DOHH2 (cell line): ENCODE measurements at regions not wholly inside any gene's neighbourhood (a gene's known extent, or its start where the extent isn't known, plus 50 kb on each side); places are given as distances from the start of the nearest gene placed in this dataset.

Experiments
- H3F3A ChIP-seq: fragments of 200-600 bp; sonication (generic), shearing (Covaris generic); 2 replicates; pipeline ENCODE4 v1.6.0; 2016; ENCODE audit warnings: antibody characterized with exemption, mild to moderate bottlenecking; ENCODE audit not compliant: control insufficient read depth, insufficient read depth
- H3K27ac ChIP-seq: fragments of 200-600 bp; sonication (generic); 2 replicates; pipeline ENCODE4 v1.5.1; 2014; ENCODE audit warnings: low read depth, mild to moderate bottlenecking, low read length, moderate library complexity
- H3K27me3 ChIP-seq: fragments of 200-600 bp; sonication (generic); 2 replicates; pipeline ENCODE4 v1.6.1; 2014; ENCODE audit warnings: mild to moderate bottlenecking, low read length, mixed read lengths; ENCODE audit not compliant: control insufficient read depth
- H3K36me3 ChIP-seq: fragments of 200-600 bp; sonication (generic); 2 replicates; pipeline ENCODE4 v1.6.1; 2014; ENCODE audit warnings: mild to moderate bottlenecking, low read length, moderate library complexity, mixed read lengths; ENCODE audit not compliant: control insufficient read depth
- H3K4me1 ChIP-seq: fragments of 200-600 bp; sonication (generic); 2 replicates; pipeline ENCODE4 v1.6.1; 2014; ENCODE audit warnings: mild to moderate bottlenecking, low read length, mixed read lengths; ENCODE audit not compliant: control insufficient read depth
- H3K4me2 ChIP-seq: fragments of 200-600 bp; sonication (generic); 2 replicates; pipeline ENCODE4 v1.6.0; 2014; ENCODE audit warnings: mild to moderate bottlenecking, low read length, moderate library complexity
- H3K4me3 ChIP-seq: fragments of 200-600 bp; sonication (generic); 2 replicates; pipeline ENCODE4 v1.5.1; 2014; ENCODE audit warnings: mild to moderate bottlenecking, low read length, mixed read lengths
- H3K79me2 ChIP-seq: fragments of 200-600 bp; sonication (generic); 2 replicates; pipeline ENCODE4 v1.6.1; 2014; ENCODE audit warnings: mild to moderate bottlenecking, low read length, mixed read lengths; ENCODE audit not compliant: control insufficient read depth
- H3K9me2 ChIP-seq: fragments of 200-600 bp; sonication (generic); replicated peaks from 2 replicates; pipeline ENCODE4 v1.6.1; 2014; ENCODE audit warnings: mild to moderate bottlenecking, low read length, mixed read lengths; ENCODE audit not compliant: control insufficient read depth
- H3K9me3 ChIP-seq: fragments of 200-600 bp; sonication (generic); 2 replicates; pipeline ENCODE4 v1.6.1; 2014; ENCODE audit warnings: antibody characterized with exemption, low read length, mixed read lengths; ENCODE audit not compliant: control insufficient read depth, insufficient read depth
- H4K20me1 ChIP-seq: fragments of 200-600 bp; sonication (generic); 2 replicates; pipeline ENCODE4 v1.6.0; 2014; ENCODE audit warnings: low read depth, mild to moderate bottlenecking, antibody characterized with exemption, low read length, moderate library complexity; ENCODE audit not compliant: control insufficient read depth, insufficient read depth
- CTCF ChIP-seq: fragments of 200-600 bp; sonication (generic); IDR thresholded peaks from one replicate; pipeline ENCODE4 v1.5.1; 2014; ENCODE audit warnings: antibody characterized with exemption, mild to moderate bottlenecking, low read depth, low read length; ENCODE audit not compliant: poor library complexity, severe bottlenecking
- EZH2phosphoT487 ChIP-seq: fragments of 200-600 bp; sonication (generic); IDR thresholded peaks from 2 replicates; pipeline ENCODE4 v1.6.1; 2017; ENCODE audit warnings: borderline replicate concordance, mild to moderate bottlenecking, antibody characterized with exemption, low read length, moderate library complexity, mixed read lengths

- Histone ChIP-seq H3K36me3 (no peaks in the 10 kb centered on the region), H3K9me2 (no peaks in the 10 kb centered on the region), H3K27me3 (no peaks in the 10 kb centered on the region), H4K20me1 (no peaks in the 10 kb centered on the region), H3K4me3 (no peak overlapping the region), H3F3A (no peaks in the 10 kb centered on the region), H3K79me2 (no peaks in the 10 kb centered on the region), H3K4me2 (no peak overlapping the region), H3K9me3 (no peaks in the 10 kb centered on the region), H3K27ac (no peak overlapping the region), H3K4me1 (no peaks in the 10 kb centered on the region)
- TF ChIP-seq EZH2phosphoT487 = no peak
- TF ChIP-seq CTCF = no peak
Observed at GRCh38 chr6:126227833-126228702, 111.8 kb upstream of the CENPW start.

- no peaks in the 10 kb centered on the region for H3K9me2 ChIP-seq
- no peaks in the 10 kb centered on the region for H3K36me3 ChIP-seq
- H3K4me1 ChIP-seq = no peaks in the 10 kb centered on the region
- no peak overlapping the region for H3K27ac ChIP-seq
- TF ChIP-seq CTCF = no peak
- TF ChIP-seq EZH2phosphoT487 = no peak
- no peaks in the 10 kb centered on the region for H3K27me3 ChIP-seq
- no peaks in the 10 kb centered on the region for H3K79me2 ChIP-seq
- no peak overlapping the region for H3K4me2 ChIP-seq
- no peaks in the 10 kb centered on the region for H3F3A ChIP-seq
- no peaks in the 10 kb centered on the region for H3K9me3 ChIP-seq
- no peak overlapping the region for H3K4me3 ChIP-seq
- H4K20me1 ChIP-seq = no peaks in the 10 kb centered on the region
Observed at GRCh38 chr6:126232671-126233070, 107.2 kb upstream of the CENPW start.

- Histone ChIP-seq H3K79me2 (no peaks in the 10 kb centered on the region), H3K27me3 (no peaks in the 10 kb centered on the region), H3K4me1 (no peaks in the 10 kb centered on the region), H3K4me2 (no peak overlapping the region), H3K9me3 (no peaks in the 10 kb centered on the region), H3K4me3 (no peak overlapping the region), H4K20me1 (no peaks in the 10 kb centered on the region), H3F3A (no peaks in the 10 kb centered on the region), H3K27ac (no peak overlapping the region), H3K9me2 (no peaks in the 10 kb centered on the region), H3K36me3 (no peaks in the 10 kb centered on the region)
- TF ChIP-seq CTCF (no peak), EZH2phosphoT487 (no peak)
Observed at GRCh38 chr6:126233192-126233591, 106.7 kb upstream of the CENPW start.
